Type B pancreatic cell (in vitro differentiated cells): ENCODE measurements at regions not wholly inside any gene's neighbourhood (a gene's known extent, or its start where the extent isn't known, plus 50 kb on each side); places are given as distances from the start of the nearest gene placed in this dataset.

Source experiments
- DNase-seq: peaks from one replicate; pipeline ENCODE4 v3.0.0; 2021; ENCODE audit warnings: mixed read lengths; ENCODE audit not compliant: unreplicated experiment; ENCODE audit errors: extremely low spot score
- H3K27ac Mint-ChIP-seq: 2 replicates; pipeline ENCODE4 v1.8.0; 2021; ENCODE audit warnings: mild to moderate bottlenecking, mixed read lengths
- H3K27me3 Mint-ChIP-seq: 2 replicates; pipeline ENCODE4 v1.8.0; 2021; ENCODE audit warnings: mixed read lengths
- H3K36me3 Mint-ChIP-seq: 2 replicates; pipeline ENCODE4 v1.8.0; 2021; ENCODE audit warnings: mixed read lengths
- H3K4me1 Mint-ChIP-seq: one replicate; pipeline ENCODE4 v1.8.0; 2021; ENCODE audit warnings: mixed read lengths; ENCODE audit not compliant: unreplicated experiment
- H3K4me3 Mint-ChIP-seq: 2 replicates; pipeline ENCODE4 v1.8.0; 2021; ENCODE audit warnings: mild to moderate bottlenecking, mixed read lengths
- H3K9me3 Mint-ChIP-seq: 2 replicates; pipeline ENCODE4 v1.8.0; 2021; ENCODE audit warnings: mixed read lengths
- TF ChIP-seq, protein P1 (sequence below): fragments of 200-600 bp; sonication (generic); conservative IDR thresholded peaks from 2 replicates; pipeline ENCODE4 v1.5.0; 2021; ENCODE audit warnings: antibody characterized with exemption, mild to moderate bottlenecking

- no peaks in the 10 kb centered on the region for H3K36me3 Mint-ChIP-seq
- no peaks in the 10 kb centered on the region for H3K27me3 Mint-ChIP-seq
- no peak overlapping the region for H3K4me3 Mint-ChIP-seq
- H3K4me1 Mint-ChIP-seq: no peaks in the 10 kb centered on the region
- TF ChIP-seq, protein P1, sequence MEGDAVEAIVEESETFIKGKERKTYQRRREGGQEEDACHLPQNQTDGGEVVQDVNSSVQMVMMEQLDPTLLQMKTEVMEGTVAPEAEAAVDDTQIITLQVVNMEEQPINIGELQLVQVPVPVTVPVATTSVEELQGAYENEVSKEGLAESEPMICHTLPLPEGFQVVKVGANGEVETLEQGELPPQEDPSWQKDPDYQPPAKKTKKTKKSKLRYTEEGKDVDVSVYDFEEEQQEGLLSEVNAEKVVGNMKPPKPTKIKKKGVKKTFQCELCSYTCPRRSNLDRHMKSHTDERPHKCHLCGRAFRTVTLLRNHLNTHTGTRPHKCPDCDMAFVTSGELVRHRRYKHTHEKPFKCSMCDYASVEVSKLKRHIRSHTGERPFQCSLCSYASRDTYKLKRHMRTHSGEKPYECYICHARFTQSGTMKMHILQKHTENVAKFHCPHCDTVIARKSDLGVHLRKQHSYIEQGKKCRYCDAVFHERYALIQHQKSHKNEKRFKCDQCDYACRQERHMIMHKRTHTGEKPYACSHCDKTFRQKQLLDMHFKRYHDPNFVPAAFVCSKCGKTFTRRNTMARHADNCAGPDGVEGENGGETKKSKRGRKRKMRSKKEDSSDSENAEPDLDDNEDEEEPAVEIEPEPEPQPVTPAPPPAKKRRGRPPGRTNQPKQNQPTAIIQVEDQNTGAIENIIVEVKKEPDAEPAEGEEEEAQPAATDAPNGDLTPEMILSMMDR: no peak
- no peak for DNase-seq
- no peaks in the 10 kb centered on the region for H3K9me3 Mint-ChIP-seq
- no peak overlapping the region for H3K27ac Mint-ChIP-seq
Observed at GRCh38 chr7:112556633-112557032, 75.8 kb downstream of the LSMEM1 start.

DNA sequence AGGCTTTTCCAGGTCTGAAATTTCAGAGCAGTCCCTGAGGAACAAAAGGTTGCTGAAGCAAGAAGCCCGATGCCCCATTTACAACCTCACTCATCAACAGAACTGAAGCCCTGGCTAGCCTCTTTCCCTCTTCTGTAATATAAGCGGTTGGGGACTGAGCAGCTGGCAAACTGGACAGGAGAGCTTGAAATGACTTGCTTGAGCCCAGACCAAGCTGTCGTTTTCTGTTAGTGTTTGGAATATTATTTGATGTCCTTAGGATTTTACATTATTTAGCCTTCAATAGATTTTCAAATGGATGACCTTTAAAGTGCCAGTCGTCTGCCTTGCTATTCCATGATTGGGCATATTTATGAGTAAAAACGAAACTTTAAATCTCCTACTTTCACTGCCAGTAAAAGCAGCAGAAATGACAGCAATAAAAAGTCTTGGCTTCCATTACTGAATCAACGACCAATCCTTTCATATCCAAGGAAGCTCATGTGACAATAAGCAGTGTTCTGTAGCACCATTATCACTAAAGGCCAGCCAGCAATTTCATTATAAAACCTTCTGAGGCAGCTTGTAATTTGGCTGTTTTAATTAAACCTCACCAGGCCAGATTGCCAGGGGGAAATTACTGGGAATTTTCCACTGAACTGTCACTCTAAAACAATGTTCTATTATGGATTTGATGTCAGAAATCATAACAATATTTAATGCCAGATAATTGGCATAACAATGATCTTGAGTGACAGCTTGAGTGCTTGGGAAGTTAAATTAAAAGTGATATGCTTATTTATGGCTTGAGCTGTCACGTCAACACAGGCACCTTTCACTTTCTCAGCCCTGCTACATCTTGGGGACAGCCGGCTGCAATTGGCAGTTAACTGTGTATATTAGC lies 85.9 kb downstream of the LSMEM1 start:
- DNase-seq: no peak
- Mint-ChIP-seq H3K4me3 (no peak overlapping the region), H3K27ac (no peak overlapping the region), H3K36me3 (no peaks in the 10 kb centered on the region), H3K27me3 (no peaks in the 10 kb centered on the region), H3K4me1 (peaks cover under 1% of the 10 kb centered on the region), H3K9me3 (peaks cover 6% of the 10 kb centered on the region)
- TF ChIP-seq, protein P1: no peak

GRCh38 chr7:112567388-112567787 lies 86.6 kb downstream of the LSMEM1 start:
- DNase-seq: no peak
- peaks cover 7% of the 10 kb centered on the region for H3K4me1 Mint-ChIP-seq
- no peaks in the 10 kb centered on the region for H3K36me3 Mint-ChIP-seq
- H3K9me3 Mint-ChIP-seq: peaks cover 6% of the 10 kb centered on the region
- no peaks in the 10 kb centered on the region for H3K27me3 Mint-ChIP-seq
- no peak overlapping the region for H3K27ac Mint-ChIP-seq
- TF ChIP-seq, protein P1: no peak
- no peak overlapping the region for H3K4me3 Mint-ChIP-seq

DNA sequence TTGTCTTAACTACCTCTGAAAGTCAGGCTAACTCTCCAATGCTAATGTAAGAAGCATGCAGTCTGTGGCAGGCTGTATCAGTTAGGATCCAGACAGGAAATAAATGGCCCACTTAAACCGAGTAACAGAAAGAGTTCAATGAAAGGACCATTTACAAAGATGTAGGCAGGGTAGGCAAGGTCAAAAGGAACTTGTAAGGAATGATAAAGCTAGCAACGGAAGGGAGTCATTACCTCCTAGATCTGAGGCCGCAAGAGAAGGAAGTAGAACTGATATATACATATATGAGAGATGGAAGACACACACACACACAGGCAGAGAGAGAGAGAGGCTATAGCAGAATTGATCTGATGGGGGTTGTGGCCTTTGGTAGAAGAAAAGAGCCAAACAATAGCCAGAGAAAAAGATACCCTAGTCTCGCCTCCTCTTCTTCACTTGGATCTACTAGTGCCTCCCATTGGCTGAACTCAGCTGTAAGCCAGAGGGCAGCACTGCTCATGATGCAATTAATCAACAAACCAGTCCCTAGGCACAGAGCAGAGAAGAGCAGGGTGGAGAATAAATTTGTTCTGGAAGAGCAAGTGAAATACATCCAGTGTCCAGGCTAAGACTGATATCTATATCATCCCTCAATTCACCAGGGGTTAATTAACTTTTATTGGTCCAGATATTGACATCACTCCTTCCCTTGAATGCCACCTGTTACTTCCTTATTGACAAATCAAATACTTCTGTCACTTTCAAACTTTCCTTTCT lies 91.2 kb downstream of the LSMEM1 start:
- Mint-ChIP-seq H3K36me3 (no peaks in the 10 kb centered on the region), H3K4me1 (peaks cover 17% of the 10 kb centered on the region), H3K27ac (peak overlapping the region; percentile 68), H3K9me3 (peaks cover 14% of the 10 kb centered on the region), H3K4me3 (no peak overlapping the region), H3K27me3 (no peaks in the 10 kb centered on the region)
- TF ChIP-seq, protein P1: no peak
- DNase-seq: no peak

DNA sequence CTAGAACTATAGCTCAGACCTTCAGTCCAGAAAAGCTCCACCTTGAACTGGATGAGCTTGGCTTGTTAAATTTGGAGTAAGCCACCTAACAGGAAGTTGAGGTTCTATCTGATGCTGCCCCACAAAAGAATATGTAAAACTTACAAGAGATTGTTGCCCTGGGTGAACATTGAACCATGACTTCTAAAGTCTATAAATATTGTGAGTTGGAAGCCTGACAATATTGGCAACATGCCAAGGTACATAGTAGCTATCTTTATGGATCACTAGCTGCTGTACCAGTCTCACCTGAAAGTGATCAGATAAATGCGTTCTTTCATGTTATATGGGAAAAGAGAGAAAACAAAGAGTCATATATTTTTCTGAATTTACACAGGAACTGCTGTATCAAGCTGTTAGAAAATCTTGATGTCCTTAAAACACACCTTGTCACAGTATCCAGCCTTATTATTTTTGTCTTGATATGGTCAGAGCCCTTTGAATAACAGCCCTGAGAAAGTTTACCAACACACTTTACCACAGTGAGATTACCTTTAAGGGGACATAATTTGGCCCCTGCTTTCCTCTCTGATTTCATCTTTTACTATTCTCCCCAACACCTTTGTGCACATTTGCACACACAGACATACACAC lies 92.0 kb downstream of the LSMEM1 start:
- Mint-ChIP-seq H3K4me3 (peak overlapping the region; percentile 7), H3K27me3 (no peaks in the 10 kb centered on the region), H3K9me3 (peaks cover 14% of the 10 kb centered on the region), H3K36me3 (no peaks in the 10 kb centered on the region), H3K4me1 (peaks cover 17% of the 10 kb centered on the region), H3K27ac (peak overlapping the region; percentile 68)
- TF ChIP-seq, protein P1: no peak
- no peak for DNase-seq
